ENCODE measurements at regions not wholly inside any gene's neighbourhood (a gene's known extent, or its start where the extent isn't known, plus 50 kb on each side); places are given as distances from the start of the nearest gene placed in this dataset.

- H3K9me3 ChIP-seq (ENCODE audit: control insufficient read depth, low read length), result no peaks in the 10 kb centered on the region
- 37 to 39% methylated on average over 4 of the region's 4 CpGs for WGBS, 2 donors
- H3K4me1 ChIP-seq (ENCODE audit: control insufficient read depth in 1 of 2, insufficient read depth in 2 of 2, low read length in 2 of 2), result no peaks in the 10 kb centered on the region
- H3K4me3 ChIP-seq (ENCODE audit: low read length in 2 of 2), result no peak overlapping the region
- H3K36me3 ChIP-seq (ENCODE audit: control insufficient read depth in 1 of 2, insufficient read depth in 2 of 2, low read length in 1 of 2), result peaks cover 0 to 2% of the 10 kb centered on the region in 2 donors
- ATAC-seq (ENCODE audit: low FRiP score) (no peak), DNase-seq (no peak)
- H3K27me3 ChIP-seq (ENCODE audit: control insufficient read depth in 1 of 2, insufficient read depth in 2 of 2, low read length in 1 of 2), result no peaks in the 10 kb centered on the region
- intact Hi-C loops (cut with DNase I), result no loop called here
- H3K27ac ChIP-seq (ENCODE audit: low read depth in 1 of 2, low read length in 2 of 2), result no peak overlapping the region
Measured at GRCh38 chr3:106566277-106566676, 697.5 kb upstream of the CBLB start.

GRCh38 chr3:106570426-106570825 lies 701.6 kb upstream of the CBLB start:
- ATAC-seq (ENCODE audit: low FRiP score), result no peak
- 62 to 63% methylated on average over 1 of the region's 1 CpG for WGBS, 2 donors

GRCh38 chr3:106573605-106574004 lies 704.8 kb upstream of the CBLB start:
- WGBS, 2 donors, result 81 to 82% methylated on average over 3 of the region's 3 CpGs
- Histone ChIP-seq H3K4me1 (ENCODE audit: control insufficient read depth in 1 of 2, insufficient read depth in 2 of 2, low read length in 2 of 2) (no peaks in the 10 kb centered on the region), H3K27me3 (ENCODE audit: control insufficient read depth in 1 of 2, insufficient read depth in 2 of 2, low read length in 1 of 2) (no peaks in the 10 kb centered on the region), H3K36me3 (ENCODE audit: control insufficient read depth in 1 of 2, insufficient read depth in 2 of 2, low read length in 1 of 2) (no peaks in the 10 kb centered on the region), H3K9me3 (ENCODE audit: control insufficient read depth, low read length) (no peaks in the 10 kb centered on the region), H3K27ac (ENCODE audit: low read depth in 1 of 2, low read length in 2 of 2) (no peak overlapping the region), H3K4me3 (ENCODE audit: low read length in 2 of 2) (no peak overlapping the region)
- ATAC-seq (ENCODE audit: low FRiP score) (no peak), DNase-seq (no peak)
- intact Hi-C loops (cut with DNase I), result no loop called here

More at GRCh38 chr3:106570426-106570825, 701.6 kb upstream of the CBLB start:
- intact Hi-C loops (cut with DNase I), result no loop called here
- H3K27me3 ChIP-seq (ENCODE audit: control insufficient read depth in 1 of 2, insufficient read depth in 2 of 2, low read length in 1 of 2), result no peaks in the 10 kb centered on the region
- no peaks in the 10 kb centered on the region for H3K9me3 ChIP-seq (ENCODE audit: control insufficient read depth, low read length)
- no peak overlapping the region for H3K27ac ChIP-seq (ENCODE audit: low read depth in 1 of 2, low read length in 2 of 2)
- no peaks in the 10 kb centered on the region for H3K36me3 ChIP-seq (ENCODE audit: control insufficient read depth in 1 of 2, insufficient read depth in 2 of 2, low read length in 1 of 2)
- no peak overlapping the region for H3K4me3 ChIP-seq (ENCODE audit: low read length in 2 of 2)
- DNase-seq, result no peak
- H3K4me1 ChIP-seq (ENCODE audit: control insufficient read depth in 1 of 2, insufficient read depth in 2 of 2, low read length in 2 of 2), result no peaks in the 10 kb centered on the region

GRCh38 chr3:106575029-106575428 lies 706.2 kb upstream of the CBLB start:
- no peak for DNase-seq
- WGBS, 2 donors, result 91 to 94% methylated on average over 1 of the region's 1 CpG
- Histone ChIP-seq H3K4me3 (ENCODE audit: low read length in 2 of 2) (no peak overlapping the region), H3K9me3 (ENCODE audit: control insufficient read depth, low read length) (no peaks in the 10 kb centered on the region), H3K36me3 (ENCODE audit: control insufficient read depth in 1 of 2, insufficient read depth in 2 of 2, low read length in 1 of 2) (no peaks in the 10 kb centered on the region), H3K4me1 (ENCODE audit: control insufficient read depth in 1 of 2, insufficient read depth in 2 of 2, low read length in 2 of 2) (no peaks in the 10 kb centered on the region), H3K27ac (ENCODE audit: low read depth in 1 of 2, low read length in 2 of 2) (no peak overlapping the region), H3K27me3 (ENCODE audit: control insufficient read depth in 1 of 2, insufficient read depth in 2 of 2, low read length in 1 of 2) (no peaks in the 10 kb centered on the region)
- ATAC-seq (ENCODE audit: low FRiP score), result no peak
- intact Hi-C loops (cut with DNase I), result no loop called here

GRCh38 chr3:106577241-106577640 lies 708.4 kb upstream of the CBLB start:
- Histone ChIP-seq H3K9me3 (ENCODE audit: control insufficient read depth, low read length) (no peaks in the 10 kb centered on the region), H3K27ac (ENCODE audit: low read depth in 1 of 2, low read length in 2 of 2) (no peak overlapping the region), H3K36me3 (ENCODE audit: control insufficient read depth in 1 of 2, insufficient read depth in 2 of 2, low read length in 1 of 2) (no peaks in the 10 kb centered on the region), H3K4me3 (ENCODE audit: low read length in 2 of 2) (no peak overlapping the region), H3K27me3 (ENCODE audit: control insufficient read depth in 1 of 2, insufficient read depth in 2 of 2, low read length in 1 of 2) (no peaks in the 10 kb centered on the region), H3K4me1 (ENCODE audit: control insufficient read depth in 1 of 2, insufficient read depth in 2 of 2, low read length in 2 of 2) (no peaks in the 10 kb centered on the region)
- ATAC-seq (ENCODE audit: low FRiP score) (no peak), DNase-seq (no peak)
- intact Hi-C loops (cut with DNase I), result no loop called here
- 26 to 56% methylated on average over 1 of the region's 1 CpG for WGBS, 2 donors

GRCh38 chr3:106578911-106579310 lies 710.1 kb upstream of the CBLB start:
- intact Hi-C loops (cut with DNase I), result no loop called here
- no peak for ATAC-seq (ENCODE audit: low FRiP score)
- H3K27ac ChIP-seq (ENCODE audit: low read depth in 1 of 2, low read length in 2 of 2), result no peak overlapping the region

GRCh38 chr3:106582151-106582550 lies 713.3 kb upstream of the CBLB start:
- ATAC-seq (ENCODE audit: low FRiP score) (no peak), DNase-seq (no peak)
- Histone ChIP-seq H3K9me3 (ENCODE audit: control insufficient read depth, low read length) (no peaks in the 10 kb centered on the region), H3K27ac (ENCODE audit: low read depth in 1 of 2, low read length in 2 of 2) (no peak overlapping the region), H3K36me3 (ENCODE audit: control insufficient read depth in 1 of 2, insufficient read depth in 2 of 2, low read length in 1 of 2) (no peaks in the 10 kb centered on the region), H3K27me3 (ENCODE audit: control insufficient read depth in 1 of 2, insufficient read depth in 2 of 2, low read length in 1 of 2) (no peaks in the 10 kb centered on the region), H3K4me3 (ENCODE audit: low read length in 2 of 2) (no peak overlapping the region), H3K4me1 (ENCODE audit: control insufficient read depth in 1 of 2, insufficient read depth in 2 of 2, low read length in 2 of 2) (no peaks in the 10 kb centered on the region)
- intact Hi-C loops (cut with DNase I), result no loop called here
- 60 to 68% methylated on average over 3 of the region's 3 CpGs for WGBS, 2 donors

More at GRCh38 chr3:106578911-106579310, 710.1 kb upstream of the CBLB start:
- Histone ChIP-seq H3K27me3 (ENCODE audit: control insufficient read depth in 1 of 2, insufficient read depth in 2 of 2, low read length in 1 of 2) (no peaks in the 10 kb centered on the region), H3K4me3 (ENCODE audit: low read length in 2 of 2) (no peak overlapping the region), H3K36me3 (ENCODE audit: control insufficient read depth in 1 of 2, insufficient read depth in 2 of 2, low read length in 1 of 2) (no peaks in the 10 kb centered on the region), H3K9me3 (ENCODE audit: control insufficient read depth, low read length) (no peaks in the 10 kb centered on the region), H3K4me1 (ENCODE audit: control insufficient read depth in 1 of 2, insufficient read depth in 2 of 2, low read length in 2 of 2) (no peaks in the 10 kb centered on the region)
- 86 to 95% methylated on average over 1 of the region's 1 CpG for WGBS, 2 donors
- no peak for DNase-seq

- intact Hi-C loops (cut with DNase I), result no loop called here
- no peaks in the 10 kb centered on the region for H3K9me3 ChIP-seq (ENCODE audit: control insufficient read depth, low read length)
- H3K27ac ChIP-seq (ENCODE audit: low read depth in 1 of 2, low read length in 2 of 2), result no peak overlapping the region
- ATAC-seq (ENCODE audit: low FRiP score) (no peak), DNase-seq (no peak)
- WGBS, 2 donors, result 85 to 86% methylated on average over 6 of the region's 6 CpGs
- H3K4me3 ChIP-seq (ENCODE audit: low read length in 2 of 2), result no peak overlapping the region
- no peaks in the 10 kb centered on the region for H3K27me3 ChIP-seq (ENCODE audit: control insufficient read depth in 1 of 2, insufficient read depth in 2 of 2, low read length in 1 of 2)
- H3K36me3 ChIP-seq (ENCODE audit: control insufficient read depth in 1 of 2, insufficient read depth in 2 of 2, low read length in 1 of 2), result no peaks in the 10 kb centered on the region
- H3K4me1 ChIP-seq (ENCODE audit: control insufficient read depth in 1 of 2, insufficient read depth in 2 of 2, low read length in 2 of 2), result no peaks in the 10 kb centered on the region
Measured at GRCh38 chr3:106587551-106587950, 718.7 kb upstream of the CBLB start.

- no peak for ATAC-seq (ENCODE audit: low FRiP score)
- Histone ChIP-seq H3K27me3 (ENCODE audit: control insufficient read depth in 1 of 2, insufficient read depth in 2 of 2, low read length in 1 of 2) (no peaks in the 10 kb centered on the region), H3K9me3 (ENCODE audit: control insufficient read depth, low read length) (no peaks in the 10 kb centered on the region), H3K27ac (ENCODE audit: low read depth in 1 of 2, low read length in 2 of 2) (no peak overlapping the region), H3K4me1 (ENCODE audit: control insufficient read depth in 1 of 2, insufficient read depth in 2 of 2, low read length in 2 of 2) (no peaks in the 10 kb centered on the region), H3K36me3 (ENCODE audit: control insufficient read depth in 1 of 2, insufficient read depth in 2 of 2, low read length in 1 of 2) (no peaks in the 10 kb centered on the region), H3K4me3 (ENCODE audit: low read length in 2 of 2) (no peak overlapping the region)
- WGBS, 2 donors, result 92 to 96% methylated on average over 1 of the region's 1 CpG
- DNase-seq, result no peak
- intact Hi-C loops (cut with DNase I), result no loop called here
Measured at GRCh38 chr3:106588739-106589138, 719.9 kb upstream of the CBLB start.

All from aorta (tissue), 5 donors.